ENCODE measurements at regions not wholly inside any gene's neighbourhood (a gene's known extent, or its start where the extent isn't known, plus 50 kb on each side); places are given as distances from the start of the nearest gene placed in this dataset.

DNA sequence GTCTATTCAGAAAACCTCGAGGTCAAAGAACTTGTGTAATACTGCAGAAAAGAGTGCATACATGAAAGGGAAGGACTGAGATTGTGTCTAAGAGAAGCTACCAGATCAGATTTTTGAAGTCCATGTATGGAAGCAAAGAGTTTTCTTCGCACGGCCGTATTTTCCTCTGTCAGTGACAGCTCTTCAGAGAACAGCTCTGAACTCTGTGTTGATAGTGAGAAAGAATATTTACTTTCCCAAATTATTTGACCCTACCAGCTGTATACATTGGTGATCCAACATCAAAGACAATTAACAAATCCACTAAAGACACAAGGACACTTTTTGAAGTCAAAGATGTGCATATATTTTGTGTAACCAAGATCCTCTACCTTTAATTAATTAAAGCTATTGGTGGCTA is 107.8 kb upstream of the PSMD7 start:
- TF ChIP-seq, protein P1, sequence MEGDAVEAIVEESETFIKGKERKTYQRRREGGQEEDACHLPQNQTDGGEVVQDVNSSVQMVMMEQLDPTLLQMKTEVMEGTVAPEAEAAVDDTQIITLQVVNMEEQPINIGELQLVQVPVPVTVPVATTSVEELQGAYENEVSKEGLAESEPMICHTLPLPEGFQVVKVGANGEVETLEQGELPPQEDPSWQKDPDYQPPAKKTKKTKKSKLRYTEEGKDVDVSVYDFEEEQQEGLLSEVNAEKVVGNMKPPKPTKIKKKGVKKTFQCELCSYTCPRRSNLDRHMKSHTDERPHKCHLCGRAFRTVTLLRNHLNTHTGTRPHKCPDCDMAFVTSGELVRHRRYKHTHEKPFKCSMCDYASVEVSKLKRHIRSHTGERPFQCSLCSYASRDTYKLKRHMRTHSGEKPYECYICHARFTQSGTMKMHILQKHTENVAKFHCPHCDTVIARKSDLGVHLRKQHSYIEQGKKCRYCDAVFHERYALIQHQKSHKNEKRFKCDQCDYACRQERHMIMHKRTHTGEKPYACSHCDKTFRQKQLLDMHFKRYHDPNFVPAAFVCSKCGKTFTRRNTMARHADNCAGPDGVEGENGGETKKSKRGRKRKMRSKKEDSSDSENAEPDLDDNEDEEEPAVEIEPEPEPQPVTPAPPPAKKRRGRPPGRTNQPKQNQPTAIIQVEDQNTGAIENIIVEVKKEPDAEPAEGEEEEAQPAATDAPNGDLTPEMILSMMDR (IDR thresholded peaks at IDR 0.05) = no peak
- TF ChIP-seq POLR2A (IDR thresholded peaks at IDR 0.05) = no peak
